GM12801 (cell line): ENCODE measurements at regions not wholly inside any gene's neighbourhood (a gene's known extent, or its start where the extent isn't known, plus 50 kb on each side); places are given as distances from the start of the nearest gene placed in this dataset.

Source experiments
- TF ChIP-seq, protein P1 (sequence below): IDR thresholded peaks from one replicate; pipeline ENCODE4 v1.5.1; 2011; ENCODE audit warnings: control low read depth; ENCODE audit not compliant: insufficient read length; ENCODE audit errors: extremely low read depth

DNA sequence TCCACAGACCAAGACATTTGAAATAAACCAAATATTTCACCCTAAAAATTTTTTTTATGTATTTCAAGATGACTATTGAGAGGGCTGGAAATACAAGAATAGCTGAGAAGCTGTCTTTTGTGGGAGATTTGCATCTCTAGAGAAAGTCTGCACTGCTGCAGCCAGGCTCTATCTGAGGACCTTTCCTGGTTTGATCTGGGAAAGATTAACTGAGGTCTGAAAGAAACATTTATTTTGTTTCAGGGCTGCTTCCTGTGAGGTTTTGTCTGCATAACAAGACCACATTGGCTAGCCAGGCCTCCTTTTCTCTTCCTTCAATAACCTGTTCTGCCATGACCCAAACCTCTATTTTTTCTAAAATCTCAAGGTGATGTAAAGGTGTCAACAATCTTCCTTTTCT, 117.5 kb upstream of the ARHGEF26 start:
- TF ChIP-seq, protein P1, sequence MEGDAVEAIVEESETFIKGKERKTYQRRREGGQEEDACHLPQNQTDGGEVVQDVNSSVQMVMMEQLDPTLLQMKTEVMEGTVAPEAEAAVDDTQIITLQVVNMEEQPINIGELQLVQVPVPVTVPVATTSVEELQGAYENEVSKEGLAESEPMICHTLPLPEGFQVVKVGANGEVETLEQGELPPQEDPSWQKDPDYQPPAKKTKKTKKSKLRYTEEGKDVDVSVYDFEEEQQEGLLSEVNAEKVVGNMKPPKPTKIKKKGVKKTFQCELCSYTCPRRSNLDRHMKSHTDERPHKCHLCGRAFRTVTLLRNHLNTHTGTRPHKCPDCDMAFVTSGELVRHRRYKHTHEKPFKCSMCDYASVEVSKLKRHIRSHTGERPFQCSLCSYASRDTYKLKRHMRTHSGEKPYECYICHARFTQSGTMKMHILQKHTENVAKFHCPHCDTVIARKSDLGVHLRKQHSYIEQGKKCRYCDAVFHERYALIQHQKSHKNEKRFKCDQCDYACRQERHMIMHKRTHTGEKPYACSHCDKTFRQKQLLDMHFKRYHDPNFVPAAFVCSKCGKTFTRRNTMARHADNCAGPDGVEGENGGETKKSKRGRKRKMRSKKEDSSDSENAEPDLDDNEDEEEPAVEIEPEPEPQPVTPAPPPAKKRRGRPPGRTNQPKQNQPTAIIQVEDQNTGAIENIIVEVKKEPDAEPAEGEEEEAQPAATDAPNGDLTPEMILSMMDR, result no peak

DNA sequence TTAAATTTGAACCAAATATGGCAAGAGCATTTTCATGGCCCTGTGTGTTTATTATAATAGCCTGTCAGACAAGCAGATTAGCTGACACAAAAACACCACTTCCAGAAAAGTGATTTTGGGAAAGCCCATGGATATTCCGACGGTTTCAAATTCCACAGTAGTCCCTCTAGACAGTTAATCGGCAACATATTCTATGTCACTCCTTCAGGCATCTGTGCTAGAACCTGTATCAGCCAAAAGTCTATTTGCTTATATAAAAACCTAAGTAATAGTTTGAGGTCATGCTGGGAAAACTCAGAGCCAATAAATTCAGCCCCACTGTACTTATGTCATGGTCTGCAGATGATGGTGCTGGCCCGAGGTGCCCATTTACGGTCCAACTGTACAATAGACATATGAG, 110.2 kb upstream of the ARHGEF26 start:
- TF ChIP-seq, protein P1, result no peak

DNA sequence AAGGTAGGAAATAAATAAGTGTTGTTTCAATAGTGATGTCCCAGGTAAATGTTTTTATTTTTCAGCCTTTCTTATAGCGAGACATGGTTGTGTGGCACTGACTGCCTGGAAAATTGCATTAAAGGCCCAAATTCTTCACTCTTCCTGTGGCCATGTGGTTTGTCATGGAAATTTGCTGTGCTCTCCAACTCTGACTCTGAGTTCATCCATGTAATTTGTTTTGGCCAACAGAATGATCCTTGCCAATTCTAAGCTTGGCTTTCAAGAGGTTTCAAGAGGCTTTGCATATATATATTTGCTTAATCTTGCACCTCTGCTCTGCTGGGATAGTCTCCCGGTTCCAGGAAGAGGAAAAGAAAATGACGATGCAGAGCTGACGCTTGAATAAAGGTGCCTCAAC, 107.5 kb upstream of the ARHGEF26 start:
- TF ChIP-seq, protein P1, result no peak

DNA sequence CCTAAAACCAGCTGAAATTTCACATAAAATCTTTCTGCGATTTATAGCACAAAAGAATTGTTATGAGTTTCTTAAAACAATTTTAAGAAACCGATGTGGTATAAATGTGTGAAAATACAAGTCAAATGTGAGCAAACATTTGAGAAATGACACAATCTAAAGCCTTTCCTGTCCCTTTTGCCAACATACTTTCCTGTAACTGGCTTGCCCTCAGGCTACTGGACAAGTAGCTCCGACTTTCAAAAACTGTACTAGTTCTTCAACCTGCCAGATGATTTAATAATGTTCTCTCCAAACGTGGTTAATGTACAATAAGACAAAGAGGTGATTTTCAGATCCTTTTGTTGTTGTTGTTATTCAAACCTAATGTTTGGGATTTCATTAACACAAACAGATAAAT, 105.9 kb upstream of the ARHGEF26 start:
- TF ChIP-seq, protein P1, result no peak

DNA sequence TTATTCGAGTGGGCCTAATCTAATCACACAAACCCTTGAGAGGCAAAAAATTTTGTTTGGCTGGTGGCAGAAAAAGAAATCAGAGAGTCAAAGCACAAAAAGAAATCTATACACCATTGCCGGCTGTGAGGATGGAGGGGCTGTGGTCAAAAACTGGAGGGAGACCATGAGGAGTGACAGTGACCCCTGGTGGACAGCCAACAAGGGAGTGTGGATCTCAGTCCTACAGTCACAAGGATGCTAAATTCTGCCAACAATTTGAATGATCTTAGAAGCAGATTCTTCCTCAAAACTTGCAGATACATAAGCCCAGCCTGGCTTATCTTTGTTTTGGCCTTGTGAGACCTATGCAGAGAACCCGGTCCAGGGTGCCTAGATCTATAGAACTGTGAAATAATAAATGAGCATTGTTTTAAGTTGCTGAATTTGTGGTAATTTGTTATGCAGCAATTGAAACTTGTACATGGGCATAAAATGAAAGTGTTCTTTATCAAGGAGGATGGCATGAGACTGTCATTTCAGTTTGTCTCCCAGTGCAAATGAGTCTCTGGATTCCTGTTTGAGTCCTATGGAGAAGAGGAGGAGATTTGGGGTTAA, 103.0 kb upstream of the ARHGEF26 start:
- TF ChIP-seq, protein P1, result no peak

DNA sequence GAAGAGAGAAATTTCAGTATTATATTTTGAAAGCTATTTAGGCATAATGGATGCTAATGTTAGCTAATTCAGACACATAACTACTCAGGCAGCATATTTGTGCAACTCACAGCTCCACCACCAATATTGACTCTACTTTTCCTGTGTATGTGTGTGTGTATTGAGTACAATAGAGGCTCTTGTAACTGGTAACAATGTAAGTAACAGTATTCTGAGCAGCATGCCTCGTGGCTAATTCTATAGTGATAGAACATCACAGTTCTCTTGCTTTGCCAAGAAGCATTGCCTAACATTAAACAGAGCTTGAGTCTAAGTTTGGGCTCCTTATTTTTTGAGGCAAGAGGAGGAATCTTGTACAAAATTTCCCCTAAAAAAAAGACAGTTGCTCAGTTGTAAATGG, 98.6 kb upstream of the ARHGEF26 start:
- TF ChIP-seq, protein P1, result no peak

DNA sequence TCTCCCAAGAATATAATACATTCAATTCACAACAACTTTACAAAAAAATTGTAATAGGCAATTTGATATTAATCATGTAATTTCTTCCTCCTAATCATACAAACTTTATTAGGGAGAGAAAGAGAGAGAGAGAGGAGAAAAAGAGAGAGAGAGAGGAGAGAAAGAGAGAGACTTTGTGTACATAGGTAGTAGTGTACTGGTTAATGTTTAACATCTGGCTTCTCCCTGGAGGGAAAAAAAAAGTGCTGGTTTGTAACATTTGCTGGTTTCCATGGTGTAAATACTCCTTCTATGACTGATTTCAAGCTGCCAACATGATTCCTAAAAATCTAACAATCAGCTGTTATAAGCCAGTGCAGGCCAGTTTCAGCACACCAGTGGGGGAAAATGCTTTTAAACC, 98.0 kb upstream of the ARHGEF26 start:
- TF ChIP-seq, protein P1, result no peak
